NAMALWA (cell line): ENCODE measurements at regions not wholly inside any gene's neighbourhood (a gene's known extent, or its start where the extent isn't known, plus 50 kb on each side); places are given as distances from the start of the nearest gene placed in this dataset.
"Not testable (repeated sequence)": the region's sequence is repeated elsewhere in the genome, so short reads cannot be mapped to it uniquely, and the experiment has no call there.

Experiments
- DNase-seq: peaks from one replicate; pipeline ENCODE4 v3.0.0-alpha.2; 2015; ENCODE audit warnings: low spot score

GRCh38 chrX:40530509-40530908, 50.3 kb upstream of the ATP6AP2 start:
- DNase-seq = no peak

GRCh38 chrX:40527543-40527942, 53.2 kb upstream of the ATP6AP2 start:
- DNase-seq = no peak

- DNase-seq = no peak
Measured at GRCh38 chrX:40526412-40526811, 54.4 kb upstream of the ATP6AP2 start.

GRCh38 chrX:40525901-40526300, 54.9 kb upstream of the ATP6AP2 start:
- not testable (repeated sequence) for DNase-seq

GRCh38 chrX:40524423-40524822, 56.3 kb upstream of the ATP6AP2 start:
- no peak for DNase-seq

- DNase-seq = no peak
Measured at GRCh38 chrX:40523852-40524251, 56.9 kb upstream of the ATP6AP2 start.

- DNase-seq = no peak
Measured at GRCh38 chrX:40521868-40522450, 58.8 kb upstream of the ATP6AP2 start.

GRCh38 chrX:40514376-40514775, 66.4 kb upstream of the ATP6AP2 start:
- DNase-seq = no peak

- no peak for DNase-seq
Measured at GRCh38 chrX:40513835-40514234, 66.9 kb upstream of the ATP6AP2 start.

- DNase-seq = no peak
Measured at GRCh38 chrX:40513012-40513411, 67.8 kb upstream of the ATP6AP2 start.

- DNase-seq = no peak
Measured at GRCh38 chrX:40511258-40511657, 69.5 kb upstream of the ATP6AP2 start.

GRCh38 chrX:40508560-40508959, 72.2 kb upstream of the ATP6AP2 start:
- no peak for DNase-seq

GRCh38 chrX:40506201-40506985, 74.4 kb upstream of the ATP6AP2 start:
- no peak for DNase-seq

- no peak for DNase-seq
Measured at GRCh38 chrX:40504801-40505605, 75.8 kb upstream of the ATP6AP2 start.

- no peak for DNase-seq
Measured at GRCh38 chrX:40503094-40503493, 77.7 kb upstream of the ATP6AP2 start.

- DNase-seq = no peak
Measured at GRCh38 chrX:40502688-40503087, 78.1 kb upstream of the ATP6AP2 start.

GRCh38 chrX:40501164-40501855, 79.5 kb upstream of the ATP6AP2 start:
- no peak for DNase-seq

- no peak for DNase-seq
Measured at GRCh38 chrX:40496728-40497127, 84.0 kb upstream of the ATP6AP2 start.

GRCh38 chrX:40495659-40496058, 85.1 kb upstream of the ATP6AP2 start:
- DNase-seq = no peak

GRCh38 chrX:40494005-40494404, 86.8 kb upstream of the ATP6AP2 start:
- DNase-seq = no peak

- no peak for DNase-seq
Measured at GRCh38 chrX:40488296-40488695, 92.5 kb upstream of the ATP6AP2 start.

- no peak for DNase-seq
Measured at GRCh38 chrX:40485973-40486372, 94.8 kb upstream of the ATP6AP2 start.
